HepG2 (cell line): ENCODE measurements at regions not wholly inside any gene's neighbourhood (a gene's known extent, or its start where the extent isn't known, plus 50 kb on each side); places are given as distances from the start of the nearest gene placed in this dataset.

ENCODE experiments used
- ATAC-seq: fragments of 200-7000 bp; cut with Tn5 transposase; 3 replicates; pipeline ENCODE4 v1.9.1; 2020; ENCODE audit warnings: mild to moderate bottlenecking, moderate library complexity
- BruUV-seq: library from RNA; stranded (reverse); fragments of 400-500 nt; replicated peaks from 2 replicates; lab custom pipeline; 2021; lab: Mats Ljungman, UMichigan
- CTCF ChIA-PET: fragments of 300-600 bp; formaldehyde crosslinking; extraction: SDS; loops from one replicate; lab custom pipeline; 2021; ENCODE audit warnings: low total read pairs, inconsistent platforms, low intra/inter-chr PET ratio; lab: Yijun Ruan, JAX
- POLR2A ChIA-PET: fragments of 350-600 bp; sonication (Branson Sonifier 250); formaldehyde crosslinking; loops from one replicate; lab custom pipeline; 2020; ENCODE audit warnings: antibody characterized with exemption, inconsistent platforms; lab: Yijun Ruan, JAX
- DNase-seq: peaks from one replicate; pipeline ENCODE4 v3.0.0-alpha.2; 2015; ENCODE audit warnings: low spot score
- FAIRE-seq: peaks from 3 replicates; lab custom pipeline; 2011; peaks lifted over from hg19 to GRCh38; lab: Jason Lieb, UNC
- H2AFZ ChIP-seq: one replicate; pipeline ENCODE4 v1.6.1; 2011; ENCODE audit warnings: low read length, inconsistent platforms
- H3K27ac ChIP-seq: fragments of 300-600 bp; 3 replicates; pipeline ENCODE4 v1.8.0; 2011; ENCODE audit warnings: mixed run types, mild to moderate bottlenecking, mixed read lengths, low read length, inconsistent platforms; ENCODE audit not compliant: insufficient read depth; ENCODE audit errors: extremely low read length
- H3K27me3 ChIP-seq, 2 experiments: fragments of 200-600 bp in 1 of 2; 2 replicates in 1 of 2; 3 replicates in 1 of 2; pipeline versions ENCODE4 v1.6.0 to v1.8.0; 2011; ENCODE audit warnings: low read length in 2 of 2, mild to moderate bottlenecking in 2 of 2, moderate library complexity in 2 of 2, inconsistent platforms in 1 of 2; ENCODE audit not compliant: insufficient read depth in 2 of 2, control insufficient read depth in 1 of 2
- H3K36me3 ChIP-seq, 2 experiments: fragments of 200-600 bp in 1 of 2; replicated peaks in 1 of 2; 2 replicates in 1 of 2; 3 replicates in 1 of 2; pipeline versions ENCODE4 v1.5.1 to v1.8.0; 2011; ENCODE audit warnings: low read length in 2 of 2, inconsistent platforms in 1 of 2; ENCODE audit not compliant: insufficient read depth in 2 of 2, control insufficient read depth in 1 of 2
- H3K4me1 ChIP-seq: 2 replicates; pipeline ENCODE4 v1.5.1; 2012; ENCODE audit warnings: low read length, inconsistent platforms; ENCODE audit not compliant: insufficient read depth
- H3K4me2 ChIP-seq: 2 replicates; pipeline ENCODE4 v1.6.0; 2011; ENCODE audit warnings: low read depth, low read length, inconsistent platforms
- H3K4me3 ChIP-seq, 3 experiments: fragments of 200-600 bp in 1 of 3; sonication (generic), shearing (Covaris generic) in 1 of 3; replicated peaks in 1 of 3; 2 replicates each; pipeline ENCODE4 v1.5.1; 2011 to 2016; ENCODE audit warnings: low read length in 3 of 3, inconsistent platforms in 2 of 3, low read depth in 2 of 3, mild to moderate bottlenecking in 2 of 3, control low read depth in 1 of 3, mixed read lengths in 1 of 3; ENCODE audit not compliant: insufficient read depth in 1 of 3
- H3K79me2 ChIP-seq: one replicate; pipeline ENCODE4 v1.6.1; 2011; ENCODE audit warnings: low read length, inconsistent platforms; ENCODE audit not compliant: insufficient read depth
- H3K9ac ChIP-seq: 2 replicates; pipeline ENCODE4 v1.6.0; 2011; ENCODE audit warnings: mild to moderate bottlenecking, low read depth, low read length, inconsistent platforms; ENCODE audit not compliant: insufficient read depth
- H3K9me3 ChIP-seq: 2 replicates; pipeline ENCODE4 v1.5.1; 2012; ENCODE audit warnings: mild to moderate bottlenecking, low read length
- H4K20me1 ChIP-seq: 2 replicates; pipeline ENCODE4 v1.6.0; 2011; ENCODE audit warnings: inconsistent platforms, mild to moderate bottlenecking, low read length, moderate library complexity; ENCODE audit not compliant: insufficient read depth
- EZH2 ChIP-seq: conservative IDR thresholded peaks from 2 replicates; pipeline ENCODE4 v1.6.1; 2012; ENCODE audit warnings: mild to moderate bottlenecking, low read depth, low read length, moderate library complexity
- GPN1 ChIP-seq: sonication (generic); formaldehyde crosslinking; IDR thresholded peaks from 2 replicates; pipeline ENCODE4 v1.5.1; 2020; ENCODE audit warnings: missing genetic modification reagents, borderline replicate concordance
- MIER2 ChIP-seq: IDR thresholded peaks from 2 replicates; pipeline ENCODE4 v1.6.1; 2016; ENCODE audit warnings: missing biosample characterization, missing genetic modification reagents
- PPARG ChIP-seq: conservative IDR thresholded peaks from 2 replicates; pipeline ENCODE4 v1.6.1; 2016; ENCODE audit warnings: missing biosample characterization, missing genetic modification reagents
- ZKSCAN1 ChIP-seq: fragments of 150-350 bp; IDR thresholded peaks from 2 replicates; pipeline ENCODE4 v1.6.1; 2014; ENCODE audit warnings: low read length
- in situ Hi-C: cut with HindIII; loops from 2 replicates; pipeline ENCODE4 v1.10.0; 2017; ENCODE audit warnings: low pct_unique_long_range_greater_than_20kb; ENCODE audit not compliant: extremely low pct_ligation_motif_present
- intact Hi-C: fragments of 100-400 bp; cut with micrococcal nuclease; formaldehyde crosslinking; loops from one replicate; pipeline ENCODE4 v1.10.0; 2022; ENCODE audit not compliant: unreplicated experiment
- TF ChIP-seq, protein P1 (sequence below): sonication (generic); formaldehyde crosslinking; IDR thresholded peaks from 2 replicates; pipeline ENCODE4 v1.4.0; 2020; ENCODE audit warnings: mild to moderate bottlenecking, missing genetic modification reagents
- TF ChIP-seq, protein P2 (sequence below): IDR thresholded peaks from 2 replicates; pipeline ENCODE4 v1.6.1; 2012; ENCODE audit warnings: inconsistent platforms
- TF ChIP-seq, protein P3 (sequence below): conservative IDR thresholded peaks from 2 replicates; pipeline ENCODE4 v1.6.1; 2018; ENCODE audit warnings: missing genetic modification reagents
- TF ChIP-seq, protein P4 (sequence below): sonication (generic); formaldehyde crosslinking; IDR thresholded peaks from 2 replicates; pipeline ENCODE4 v1.4.0; 2020; ENCODE audit warnings: missing genetic modification reagents

DNA sequence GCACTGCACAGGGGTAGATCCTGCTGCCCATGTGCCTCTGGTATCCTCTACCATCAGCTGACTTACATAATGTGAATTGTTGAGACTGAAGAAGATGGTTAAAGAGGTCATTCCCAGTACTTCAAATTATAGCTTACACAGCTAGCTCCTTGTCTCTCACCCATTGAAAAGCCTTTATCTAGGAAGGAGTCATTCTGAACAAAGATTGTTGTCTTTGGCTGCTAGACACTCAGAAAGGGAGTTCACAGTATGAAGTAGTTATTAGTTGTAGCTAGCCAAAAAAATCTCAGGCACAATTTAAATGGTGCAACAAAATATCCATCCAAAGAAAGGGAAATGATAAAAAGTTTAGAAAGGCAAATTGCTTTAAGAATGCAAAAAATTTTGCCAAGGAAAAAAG, 102.0 kb upstream of the NREP start:
- TF ChIP-seq MIER2 (no peak), PPARG (CRISPR knock-in tag) (no peak), EZH2 (no peak), GPN1 (CRISPR knock-in tag) (no peak), ZKSCAN1 (no peak)
- TF ChIP-seq, protein P1, sequence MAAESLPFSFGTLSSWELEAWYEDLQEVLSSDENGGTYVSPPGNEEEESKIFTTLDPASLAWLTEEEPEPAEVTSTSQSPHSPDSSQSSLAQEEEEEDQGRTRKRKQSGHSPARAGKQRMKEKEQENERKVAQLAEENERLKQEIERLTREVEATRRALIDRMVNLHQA (CRISPR knock-in tag), result no peak
- TF ChIP-seq, protein P2, sequence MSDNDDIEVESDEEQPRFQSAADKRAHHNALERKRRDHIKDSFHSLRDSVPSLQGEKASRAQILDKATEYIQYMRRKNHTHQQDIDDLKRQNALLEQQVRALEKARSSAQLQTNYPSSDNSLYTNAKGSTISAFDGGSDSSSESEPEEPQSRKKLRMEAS, result no peak
- TF ChIP-seq, protein P3, sequence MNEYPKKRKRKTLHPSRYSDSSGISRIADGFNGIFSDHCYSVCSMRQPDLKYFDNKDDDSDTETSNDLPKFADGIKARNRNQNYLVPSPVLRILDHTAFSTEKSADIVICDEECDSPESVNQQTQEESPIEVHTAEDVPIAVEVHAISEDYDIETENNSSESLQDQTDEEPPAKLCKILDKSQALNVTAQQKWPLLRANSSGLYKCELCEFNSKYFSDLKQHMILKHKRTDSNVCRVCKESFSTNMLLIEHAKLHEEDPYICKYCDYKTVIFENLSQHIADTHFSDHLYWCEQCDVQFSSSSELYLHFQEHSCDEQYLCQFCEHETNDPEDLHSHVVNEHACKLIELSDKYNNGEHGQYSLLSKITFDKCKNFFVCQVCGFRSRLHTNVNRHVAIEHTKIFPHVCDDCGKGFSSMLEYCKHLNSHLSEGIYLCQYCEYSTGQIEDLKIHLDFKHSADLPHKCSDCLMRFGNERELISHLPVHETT, result no peak
- TF ChIP-seq, protein P4, sequence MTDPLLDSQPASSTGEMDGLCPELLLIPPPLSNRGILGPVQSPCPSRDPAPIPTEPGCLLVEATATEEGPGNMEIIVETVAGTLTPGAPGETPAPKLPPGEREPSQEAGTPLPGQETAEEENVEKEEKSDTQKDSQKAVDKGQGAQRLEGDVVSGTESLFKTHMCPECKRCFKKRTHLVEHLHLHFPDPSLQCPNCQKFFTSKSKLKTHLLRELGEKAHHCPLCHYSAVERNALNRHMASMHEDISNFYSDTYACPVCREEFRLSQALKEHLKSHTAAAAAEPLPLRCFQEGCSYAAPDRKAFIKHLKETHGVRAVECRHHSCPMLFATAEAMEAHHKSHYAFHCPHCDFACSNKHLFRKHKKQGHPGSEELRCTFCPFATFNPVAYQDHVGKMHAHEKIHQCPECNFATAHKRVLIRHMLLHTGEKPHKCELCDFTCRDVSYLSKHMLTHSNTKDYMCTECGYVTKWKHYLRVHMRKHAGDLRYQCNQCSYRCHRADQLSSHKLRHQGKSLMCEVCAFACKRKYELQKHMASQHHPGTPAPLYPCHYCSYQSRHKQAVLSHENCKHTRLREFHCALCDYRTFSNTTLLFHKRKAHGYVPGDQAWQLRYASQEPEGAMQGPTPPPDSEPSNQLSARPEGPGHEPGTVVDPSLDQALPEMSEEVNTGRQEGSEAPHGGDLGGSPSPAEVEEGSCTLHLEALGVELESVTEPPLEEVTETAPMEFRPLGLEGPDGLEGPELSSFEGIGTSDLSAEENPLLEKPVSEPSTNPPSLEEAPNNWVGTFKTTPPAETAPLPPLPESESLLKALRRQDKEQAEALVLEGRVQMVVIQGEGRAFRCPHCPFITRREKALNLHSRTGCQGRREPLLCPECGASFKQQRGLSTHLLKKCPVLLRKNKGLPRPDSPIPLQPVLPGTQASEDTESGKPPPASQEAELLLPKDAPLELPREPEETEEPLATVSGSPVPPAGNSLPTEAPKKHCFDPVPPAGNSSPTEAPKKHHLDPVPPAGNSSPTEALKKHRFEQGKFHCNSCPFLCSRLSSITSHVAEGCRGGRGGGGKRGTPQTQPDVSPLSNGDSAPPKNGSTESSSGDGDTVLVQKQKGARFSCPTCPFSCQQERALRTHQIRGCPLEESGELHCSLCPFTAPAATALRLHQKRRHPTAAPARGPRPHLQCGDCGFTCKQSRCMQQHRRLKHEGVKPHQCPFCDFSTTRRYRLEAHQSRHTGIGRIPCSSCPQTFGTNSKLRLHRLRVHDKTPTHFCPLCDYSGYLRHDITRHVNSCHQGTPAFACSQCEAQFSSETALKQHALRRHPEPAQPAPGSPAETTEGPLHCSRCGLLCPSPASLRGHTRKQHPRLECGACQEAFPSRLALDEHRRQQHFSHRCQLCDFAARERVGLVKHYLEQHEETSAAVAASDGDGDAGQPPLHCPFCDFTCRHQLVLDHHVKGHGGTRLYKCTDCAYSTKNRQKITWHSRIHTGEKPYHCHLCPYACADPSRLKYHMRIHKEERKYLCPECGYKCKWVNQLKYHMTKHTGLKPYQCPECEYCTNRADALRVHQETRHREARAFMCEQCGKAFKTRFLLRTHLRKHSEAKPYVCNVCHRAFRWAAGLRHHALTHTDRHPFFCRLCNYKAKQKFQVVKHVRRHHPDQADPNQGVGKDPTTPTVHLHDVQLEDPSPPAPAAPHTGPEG, result no peak
- CTCF ChIA-PET, result no interaction called here
- no peaks in the 10 kb centered on the region for H3K79me2 ChIP-seq
- ATAC-seq (no peak), FAIRE-seq (no peak), DNase-seq (no peak)
- in situ Hi-C loops, result no loop called here
- intact Hi-C loops, result no loop called here
- H3K27ac ChIP-seq, result no peak overlapping the region
- no TSS peak for BruUV-seq
- POLR2A ChIA-PET, result no interaction called here
- H3K9me3 ChIP-seq, result no peaks in the 10 kb centered on the region
- H3K9ac ChIP-seq, result no peak overlapping the region
- H3K4me1 ChIP-seq, result no peaks in the 10 kb centered on the region
- H2AFZ ChIP-seq, result no peak overlapping the region
- no peak overlapping the region for H3K4me2 ChIP-seq
- no peak overlapping the region for H3K4me3 ChIP-seq
- no peaks in the 10 kb centered on the region for H3K27me3 ChIP-seq
- no peaks in the 10 kb centered on the region for H3K36me3 ChIP-seq
- H4K20me1 ChIP-seq, result no peaks in the 10 kb centered on the region
